ENCODE measurements at regions not wholly inside any gene's neighbourhood (a gene's known extent, or its start where the extent isn't known, plus 50 kb on each side); places are given as distances from the start of the nearest gene placed in this dataset.

- no peak for DNase-seq (ENCODE audit: low read depth in 1 of 2, low spot score in 1 of 2)
Measured at GRCh38 chr3:99458013-99458412, 180.4 kb upstream of the COL8A1 start.

GRCh38 chr3:99442599-99442998 lies 195.8 kb upstream of the COL8A1 start:
- DNase-seq (ENCODE audit: low read depth in 1 of 2, low spot score in 1 of 2) = no peak

- DNase-seq (ENCODE audit: low read depth in 1 of 2, low spot score in 1 of 2) = no peak
Measured at GRCh38 chr3:99439892-99440291, 198.5 kb upstream of the COL8A1 start.

- no peak for DNase-seq (ENCODE audit: low read depth in 1 of 2, low spot score in 1 of 2)
Measured at GRCh38 chr3:99434190-99434589, 204.2 kb upstream of the COL8A1 start.

GRCh38 chr3:99430348-99431134 lies 207.9 kb upstream of the COL8A1 start:
- DNase-seq (ENCODE audit: low read depth in 1 of 2, low spot score in 1 of 2) = no peak

GRCh38 chr3:99429502-99429901 lies 208.9 kb upstream of the COL8A1 start:
- no peak for DNase-seq (ENCODE audit: low read depth in 1 of 2, low spot score in 1 of 2)

GRCh38 chr3:99425930-99426329 lies 212.5 kb upstream of the COL8A1 start:
- no peak for DNase-seq (ENCODE audit: low read depth in 1 of 2, low spot score in 1 of 2)

GRCh38 chr3:99419116-99419515 lies 219.3 kb upstream of the COL8A1 start:
- no peak for DNase-seq (ENCODE audit: low read depth in 1 of 2, low spot score in 1 of 2)

GRCh38 chr3:99418709-99419108 lies 219.7 kb upstream of the COL8A1 start:
- no peak for DNase-seq (ENCODE audit: low read depth in 1 of 2, low spot score in 1 of 2)

GRCh38 chr3:99418209-99418635 lies 220.2 kb upstream of the COL8A1 start:
- no peak for DNase-seq (ENCODE audit: low read depth in 1 of 2, low spot score in 1 of 2)

- DNase-seq (ENCODE audit: low read depth in 1 of 2, low spot score in 1 of 2) = no peak
Measured at GRCh38 chr3:99413504-99413903, 224.9 kb upstream of the COL8A1 start.

GRCh38 chr3:99410789-99411311 lies 227.5 kb upstream of the COL8A1 start:
- DNase-seq (ENCODE audit: low read depth in 1 of 2, low spot score in 1 of 2) = no peak

GRCh38 chr3:99409961-99410360 lies 228.4 kb upstream of the COL8A1 start:
- DNase-seq (ENCODE audit: low read depth in 1 of 2, low spot score in 1 of 2) = no peak

GRCh38 chr3:99407257-99407656 lies 231.1 kb upstream of the COL8A1 start:
- no peak for DNase-seq (ENCODE audit: low read depth in 1 of 2, low spot score in 1 of 2)

- DNase-seq (ENCODE audit: low read depth in 1 of 2, low spot score in 1 of 2) = no peak
Measured at GRCh38 chr3:99402755-99403154, 235.6 kb upstream of the COL8A1 start.

- DNase-seq (ENCODE audit: low read depth in 1 of 2, low spot score in 1 of 2) = no peak
Measured at GRCh38 chr3:99400352-99400751, 238.0 kb upstream of the COL8A1 start.

- no peak for DNase-seq (ENCODE audit: low read depth in 1 of 2, low spot score in 1 of 2)
Measured at GRCh38 chr3:99396651-99397275, 241.6 kb upstream of the COL8A1 start.

- no peak for DNase-seq (ENCODE audit: low read depth in 1 of 2, low spot score in 1 of 2)
Measured at GRCh38 chr3:99394831-99395778, 243.3 kb upstream of the COL8A1 start.

- no peak for DNase-seq (ENCODE audit: low read depth in 1 of 2, low spot score in 1 of 2)
Measured at GRCh38 chr3:99393961-99394360, 244.4 kb upstream of the COL8A1 start.

GRCh38 chr3:99388780-99389179 lies 249.6 kb upstream of the COL8A1 start:
- no peak for DNase-seq (ENCODE audit: low read depth in 1 of 2, low spot score in 1 of 2)

GRCh38 chr3:99384596-99384995 lies 253.8 kb upstream of the COL8A1 start:
- DNase-seq (ENCODE audit: low read depth in 1 of 2, low spot score in 1 of 2) = no peak

Data from activated CD4-positive, alpha-beta T cell treated with anti-CD3 and anti-CD28 coated beads, Interleukin-2, amount 50 U/mL, for 24 hours (primary cell).